GM19395 (cell line): ENCODE measurements at regions not wholly inside any gene's neighbourhood (a gene's known extent, or its start where the extent isn't known, plus 50 kb on each side); places are given as distances from the start of the nearest gene placed in this dataset.

Experiments used
- ATAC-seq: cut with Tn5 transposase; IDR thresholded peaks from one replicate; pipeline ENCODE4 v1.9.1; 2021; ENCODE audit warnings: mild to moderate bottlenecking, moderate library complexity; ENCODE audit not compliant: unreplicated experiment

GRCh38 chr7:88358881-88359280 is 52.2 kb upstream of the STEAP4 start:
- no peak for ATAC-seq

- ATAC-seq: peak; percentile 6
Observed at GRCh38 chr7:88358526-88358838, 51.8 kb upstream of the STEAP4 start.

- peak; percentile 82 for ATAC-seq
Observed at GRCh38 chr7:88357781-88358525, 51.3 kb upstream of the STEAP4 start.

GRCh38 chr7:88357294-88357693 is 50.6 kb upstream of the STEAP4 start:
- ATAC-seq: no peak
